Chondrocyte (in vitro differentiated cells): ENCODE measurements at regions not wholly inside any gene's neighbourhood (a gene's known extent, or its start where the extent isn't known, plus 50 kb on each side); places are given as distances from the start of the nearest gene placed in this dataset.

ENCODE experiments used
- DNase-seq: peaks from one replicate; pipeline ENCODE4 v3.0.0; 2021; ENCODE audit warnings: mixed read lengths, low spot score
- H3K27ac Mint-ChIP-seq: one replicate; pipeline ENCODE4 v1.8.0; 2021; ENCODE audit warnings: mild to moderate bottlenecking, moderate library complexity, mixed read lengths; ENCODE audit not compliant: unreplicated experiment
- H3K27me3 Mint-ChIP-seq: 2 replicates; pipeline ENCODE4 v1.8.0; 2021; ENCODE audit warnings: low read depth, mixed read lengths
- H3K36me3 Mint-ChIP-seq: 2 replicates; pipeline ENCODE4 v1.8.0; 2021; ENCODE audit warnings: low read depth, mixed read lengths
- H3K4me1 Mint-ChIP-seq: 2 replicates; pipeline ENCODE4 v1.8.0; 2021; ENCODE audit warnings: low read depth, mild to moderate bottlenecking, mixed read lengths
- H3K4me3 Mint-ChIP-seq: one replicate; pipeline ENCODE4 v1.8.0; 2021; ENCODE audit warnings: mild to moderate bottlenecking, moderate library complexity, mixed read lengths; ENCODE audit not compliant: unreplicated experiment
- H3K9me3 Mint-ChIP-seq: 2 replicates; pipeline ENCODE4 v1.8.0; 2021; ENCODE audit warnings: low read depth, mixed read lengths
- TF ChIP-seq, protein P1 (sequence below): fragments of 200-600 bp; sonication (generic); IDR thresholded peaks from 2 replicates; pipeline ENCODE4 v1.5.0; 2021; ENCODE audit warnings: antibody characterized with exemption, mild to moderate bottlenecking, moderate library complexity

DNA sequence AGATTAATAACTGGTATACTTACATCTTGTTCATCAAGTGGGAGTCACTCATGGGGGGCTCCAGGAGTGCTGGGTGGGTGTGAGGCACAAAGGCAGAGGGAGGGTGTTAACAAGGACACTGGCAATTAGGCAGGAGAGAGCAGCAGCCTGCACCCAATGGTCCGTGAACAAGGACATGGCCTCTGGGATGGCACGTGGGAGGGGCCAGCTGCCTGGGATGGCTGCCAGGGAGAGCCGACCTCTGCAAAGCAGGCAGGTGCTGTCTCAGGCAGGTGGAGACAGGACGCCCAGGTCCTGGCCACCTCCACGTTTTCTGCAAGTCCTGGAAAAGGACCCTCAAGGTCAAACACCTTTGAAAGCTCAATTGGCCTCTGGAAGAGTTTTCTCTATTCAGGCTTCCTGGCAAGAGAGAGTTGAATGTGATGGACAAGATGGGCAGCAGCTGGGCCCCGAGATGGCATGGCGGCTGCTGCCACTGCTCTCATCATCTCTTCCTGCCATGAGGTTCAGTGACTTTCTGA is 257.1 kb downstream of the BUD13 start:
- Mint-ChIP-seq H3K4me1 (no peaks in the 10 kb centered on the region), H3K27ac (no peak overlapping the region), H3K9me3 (peaks cover 6% of the 10 kb centered on the region), H3K36me3 (no peaks in the 10 kb centered on the region), H3K4me3 (no peak overlapping the region), H3K27me3 (peaks cover 15% of the 10 kb centered on the region)
- no peak for DNase-seq
- TF ChIP-seq, protein P1, sequence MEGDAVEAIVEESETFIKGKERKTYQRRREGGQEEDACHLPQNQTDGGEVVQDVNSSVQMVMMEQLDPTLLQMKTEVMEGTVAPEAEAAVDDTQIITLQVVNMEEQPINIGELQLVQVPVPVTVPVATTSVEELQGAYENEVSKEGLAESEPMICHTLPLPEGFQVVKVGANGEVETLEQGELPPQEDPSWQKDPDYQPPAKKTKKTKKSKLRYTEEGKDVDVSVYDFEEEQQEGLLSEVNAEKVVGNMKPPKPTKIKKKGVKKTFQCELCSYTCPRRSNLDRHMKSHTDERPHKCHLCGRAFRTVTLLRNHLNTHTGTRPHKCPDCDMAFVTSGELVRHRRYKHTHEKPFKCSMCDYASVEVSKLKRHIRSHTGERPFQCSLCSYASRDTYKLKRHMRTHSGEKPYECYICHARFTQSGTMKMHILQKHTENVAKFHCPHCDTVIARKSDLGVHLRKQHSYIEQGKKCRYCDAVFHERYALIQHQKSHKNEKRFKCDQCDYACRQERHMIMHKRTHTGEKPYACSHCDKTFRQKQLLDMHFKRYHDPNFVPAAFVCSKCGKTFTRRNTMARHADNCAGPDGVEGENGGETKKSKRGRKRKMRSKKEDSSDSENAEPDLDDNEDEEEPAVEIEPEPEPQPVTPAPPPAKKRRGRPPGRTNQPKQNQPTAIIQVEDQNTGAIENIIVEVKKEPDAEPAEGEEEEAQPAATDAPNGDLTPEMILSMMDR = no peak

DNA sequence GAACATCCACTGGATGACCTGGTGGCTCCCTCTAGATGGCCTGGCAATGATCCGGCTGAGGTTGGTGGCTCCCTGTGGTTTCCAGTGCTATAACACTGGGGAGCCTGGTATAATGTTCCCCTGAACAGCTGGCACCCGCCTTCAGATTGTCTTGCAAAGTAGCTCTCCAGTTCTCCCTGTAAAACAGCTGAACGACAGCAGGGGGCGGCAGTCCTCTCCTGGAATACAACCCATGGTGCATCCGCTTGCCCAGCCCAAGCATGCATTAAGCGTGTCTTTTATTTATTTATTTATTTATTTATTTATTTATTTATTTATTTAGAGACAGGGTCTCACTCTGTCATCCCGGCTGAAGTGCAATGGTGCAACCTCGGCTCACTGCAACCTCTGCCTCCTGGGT is 258.9 kb downstream of the BUD13 start:
- H3K4me3 Mint-ChIP-seq = no peak overlapping the region
- H3K9me3 Mint-ChIP-seq = no peaks in the 10 kb centered on the region
- no peaks in the 10 kb centered on the region for H3K4me1 Mint-ChIP-seq
- TF ChIP-seq, protein P1 = peak; percentile 33
- H3K27ac Mint-ChIP-seq = no peak overlapping the region
- DNase-seq = no peak
- no peaks in the 10 kb centered on the region for H3K36me3 Mint-ChIP-seq
- peaks cover 23% of the 10 kb centered on the region for H3K27me3 Mint-ChIP-seq

DNA sequence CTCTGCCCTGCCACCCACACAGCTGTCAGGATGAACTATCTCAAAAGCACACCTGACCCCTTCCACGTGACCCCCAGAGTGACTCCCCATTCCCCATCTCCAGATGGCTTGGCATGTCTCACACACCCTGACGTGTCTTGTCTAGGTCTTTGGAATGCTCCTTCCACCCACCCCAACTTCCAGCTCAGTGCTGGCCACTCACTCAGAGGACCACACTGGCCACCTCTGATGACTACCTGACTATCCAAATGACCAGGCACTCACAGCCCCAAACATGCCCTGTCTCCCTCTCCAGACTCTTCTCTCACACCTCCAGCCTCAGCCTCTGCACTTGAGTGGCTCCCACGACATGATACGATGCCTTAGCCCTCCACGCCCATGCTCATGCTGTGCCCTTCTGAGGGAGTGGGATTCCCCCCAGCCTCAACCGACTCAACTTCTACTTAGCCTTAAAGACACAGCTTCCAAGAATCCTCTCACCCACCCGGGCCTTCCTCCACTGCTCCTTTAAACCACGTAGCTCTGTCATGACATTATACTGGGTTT is 259.4 kb downstream of the BUD13 start:
- DNase-seq = no peak
- no peaks in the 10 kb centered on the region for H3K36me3 Mint-ChIP-seq
- no peaks in the 10 kb centered on the region for H3K9me3 Mint-ChIP-seq
- H3K4me1 Mint-ChIP-seq = no peaks in the 10 kb centered on the region
- H3K27me3 Mint-ChIP-seq = peaks cover 25% of the 10 kb centered on the region
- no peak overlapping the region for H3K4me3 Mint-ChIP-seq
- TF ChIP-seq, protein P1 = no peak
- H3K27ac Mint-ChIP-seq = no peak overlapping the region

- H3K4me3 Mint-ChIP-seq = no peak overlapping the region
- TF ChIP-seq, protein P1 = no peak
- no peaks in the 10 kb centered on the region for H3K9me3 Mint-ChIP-seq
- no peaks in the 10 kb centered on the region for H3K36me3 Mint-ChIP-seq
- H3K27ac Mint-ChIP-seq = no peak overlapping the region
- no peaks in the 10 kb centered on the region for H3K4me1 Mint-ChIP-seq
- DNase-seq = no peak
- peaks cover 27% of the 10 kb centered on the region for H3K27me3 Mint-ChIP-seq
Measured at GRCh38 chr11:116512841-116513240, 259.9 kb downstream of the BUD13 start.

GRCh38 chr11:116511684-116512083 is 261.1 kb downstream of the BUD13 start:
- H3K9me3 Mint-ChIP-seq = no peaks in the 10 kb centered on the region
- no peak for DNase-seq

More at GRCh38 chr11:116511684-116512083, 261.1 kb downstream of the BUD13 start:
- Mint-ChIP-seq H3K27ac (no peak overlapping the region), H3K36me3 (no peaks in the 10 kb centered on the region), H3K4me3 (no peak overlapping the region), H3K4me1 (no peaks in the 10 kb centered on the region), H3K27me3 (peaks cover 28% of the 10 kb centered on the region)
- TF ChIP-seq, protein P1 = no peak
